K562 (cell line): ENCODE measurements at regions not wholly inside any gene's neighbourhood (a gene's known extent, or its start where the extent isn't known, plus 50 kb on each side); places are given as distances from the start of the nearest gene placed in this dataset.

ENCODE experiments used
- ATAC-seq: fragments of 200-7000 bp; cut with Tn5 transposase; 3 replicates; pipeline ENCODE4 v1.9.1; 2020; ENCODE audit warnings: moderate library complexity
- BruUV-seq: library from RNA; stranded (reverse); fragments of 400-500 nt; replicated peaks from 2 replicates; lab custom pipeline; 2021; lab: Mats Ljungman, UMichigan
- CTCF ChIA-PET: fragments of 300-600 bp; formaldehyde crosslinking; extraction: SDS; loops from one replicate; lab custom pipeline; 2021; ENCODE audit warnings: low intra/inter-chr PET ratio; lab: Yijun Ruan, JAX
- POLR2A ChIA-PET: fragments of 300-600, 350-650 bp; sonication (Branson Sonifier 250); formaldehyde crosslinking; extraction: SDS; loops from one replicate; lab custom pipeline; 2021; ENCODE audit warnings: antibody characterized with exemption, inconsistent platforms; lab: Yijun Ruan, JAX
- DNase-seq, 4 experiments: peaks; one replicate each; pipeline versions ENCODE4 v3.0.0 to v3.0.0-alpha.2; 2011 to 2018; ENCODE audit warnings: low spot score in 3 of 4, mixed read lengths in 3 of 4; ENCODE audit errors: extremely low read depth in 1 of 4
- FAIRE-seq: peaks from 2 replicates; lab custom pipeline; 2011; peaks lifted over from hg19 to GRCh38; lab: Jason Lieb, UNC
- H2AFZ ChIP-seq: 2 replicates; pipeline ENCODE4 v1.6.0; 2011; ENCODE audit warnings: low read depth, low read length, control low read depth, inconsistent platforms
- H3K27ac ChIP-seq: fragments of 200-600 bp; 3 replicates; pipeline ENCODE4 v1.8.0; 2011; ENCODE audit warnings: low read depth, mild to moderate bottlenecking, control low read depth, inconsistent platforms, low read length, moderate library complexity, mixed read lengths; ENCODE audit errors: extremely low read depth
- H3K27me3 ChIP-seq, 2 experiments: fragments of 300-600 bp in 1 of 2; 2 replicates in 1 of 2; 3 replicates in 1 of 2; pipeline versions ENCODE4 v1.6.0 to v1.8.0; 2011; ENCODE audit warnings: inconsistent platforms in 2 of 2, low read length in 2 of 2, mild to moderate bottlenecking in 1 of 2, mixed read lengths in 1 of 2, moderate library complexity in 1 of 2; ENCODE audit not compliant: control insufficient read depth in 2 of 2, insufficient read depth in 2 of 2
- H3K36me3 ChIP-seq: fragments of 300-600 bp; 3 replicates; pipeline ENCODE4 v1.8.0; 2011; ENCODE audit warnings: mild to moderate bottlenecking, low read length, inconsistent platforms; ENCODE audit not compliant: control insufficient read depth, insufficient read depth
- H3K4me1 ChIP-seq, 2 experiments: fragments of 200-600 bp in 1 of 2; replicated peaks in 1 of 2; 2 replicates in 1 of 2; 3 replicates in 1 of 2; pipeline versions ENCODE4 v1.5.1 to v1.8.0; 2011; ENCODE audit warnings: inconsistent platforms in 2 of 2, low read length in 2 of 2, mild to moderate bottlenecking in 1 of 2, mixed read lengths in 1 of 2, moderate library complexity in 1 of 2; ENCODE audit not compliant: control insufficient read depth in 2 of 2, insufficient read depth in 2 of 2
- H3K4me2 ChIP-seq: 2 replicates; pipeline ENCODE4 v1.6.1; 2011; ENCODE audit warnings: low read length, control low read depth, inconsistent platforms, mixed read lengths; ENCODE audit not compliant: insufficient read depth
- H3K4me3 ChIP-seq: fragments of 200-600 bp; sonication (generic), shearing (Covaris generic); 2 replicates; pipeline ENCODE4 v1.5.1; 2016; ENCODE audit warnings: control low read depth, inconsistent platforms
- H3K79me2 ChIP-seq: fragments of 200-600 bp; 3 replicates; pipeline ENCODE4 v1.8.0; 2011; ENCODE audit warnings: low read length, inconsistent platforms; ENCODE audit not compliant: control insufficient read depth, insufficient read depth
- H3K9ac ChIP-seq, 2 experiments: 2 replicates each; pipeline versions ENCODE4 v1.6.0 to v1.6.1; 2011; ENCODE audit warnings: low read depth in 2 of 2, low read length in 2 of 2, control low read depth in 1 of 2, inconsistent platforms in 1 of 2, mild to moderate bottlenecking in 1 of 2, mixed read lengths in 1 of 2; ENCODE audit not compliant: insufficient read depth in 1 of 2
- H3K9me1 ChIP-seq: one replicate; pipeline ENCODE4 v1.6.0; 2011; ENCODE audit warnings: inconsistent platforms, mild to moderate bottlenecking, low read length, moderate library complexity; ENCODE audit not compliant: control insufficient read depth, insufficient read depth
- H3K9me3 ChIP-seq: replicated peaks from 2 replicates; pipeline ENCODE4 v1.5.1; 2011; ENCODE audit warnings: low read depth, low read length, inconsistent platforms; ENCODE audit not compliant: control insufficient read depth, insufficient read depth
- H4K20me1 ChIP-seq: replicated peaks from 2 replicates; pipeline ENCODE4 v1.6.1; 2011; ENCODE audit warnings: low read length, inconsistent platforms, mixed read lengths; ENCODE audit not compliant: control insufficient read depth, insufficient read depth
- ILF3 ChIP-seq: fragments of 450-650 bp; IDR thresholded peaks from 2 replicates; pipeline ENCODE4 v1.6.1; 2018; ENCODE audit warnings: antibody characterized with exemption, mild to moderate bottlenecking, moderate library complexity, borderline replicate concordance
- MTA3 ChIP-seq: fragments of 450-650 bp; formaldehyde crosslinking; IDR thresholded peaks from 2 replicates; pipeline ENCODE4 v1.6.1; 2017; ENCODE audit warnings: mild to moderate bottlenecking, borderline replicate concordance
- NCOR1 ChIP-seq: fragments of 450-650 bp; IDR thresholded peaks from 2 replicates; pipeline ENCODE4 v1.6.1; 2016; ENCODE audit warnings: mild to moderate bottlenecking, moderate library complexity
- POLR2AphosphoS5 ChIP-seq: IDR thresholded peaks from 2 replicates; pipeline ENCODE4 v1.6.1; 2011; ENCODE audit warnings: mild to moderate bottlenecking, low read depth, low read length, moderate library complexity; ENCODE audit not compliant: control insufficient read depth, insufficient read depth
- ZNF384 ChIP-seq: IDR thresholded peaks from 2 replicates; pipeline ENCODE4 v1.6.1; 2012; ENCODE audit warnings: low read depth, low read length, improper control_type of control experiment
- WGBS: fragments of 100-300 bp; shearing (Covaris generic); methylation state at CpG from one replicate; pipeline ENCODE4 v1.1.6; 2016; ENCODE audit warnings: low coverage, mixed read lengths; ENCODE audit not compliant: insufficient coverage; ENCODE audit errors: missing lambda C conversion rate; 5-methylcytosine and 5-hydroxymethylcytosine counted together
- in situ Hi-C: fragments of 300-500 bp; cut with MboI; formaldehyde crosslinking; loops from 4 replicates; pipeline ENCODE4 v1.15.0; 2018; ENCODE audit warnings: inconsistent platforms, mixed read lengths
- intact Hi-C: fragments of 100-400 bp; cut with micrococcal nuclease; formaldehyde crosslinking; loops from 2 replicates; pipeline ENCODE4 v1.14.2; 2022
- TF ChIP-seq, protein P1 (sequence below): fragments of 450-650 bp; conservative IDR thresholded peaks from 2 replicates; pipeline ENCODE4 v1.6.1; 2016; ENCODE audit warnings: missing genetic modification characterization, low read depth, mild to moderate bottlenecking, missing compliant biosample characterization, moderate library complexity

GRCh38 chr18:43875511-43875910, 598.2 kb upstream of the SYT4 start (continued):
- no peak for TF ChIP-seq POLR2AphosphoS5
- TF ChIP-seq NCOR1, result no peak
- TF ChIP-seq, protein P1, sequence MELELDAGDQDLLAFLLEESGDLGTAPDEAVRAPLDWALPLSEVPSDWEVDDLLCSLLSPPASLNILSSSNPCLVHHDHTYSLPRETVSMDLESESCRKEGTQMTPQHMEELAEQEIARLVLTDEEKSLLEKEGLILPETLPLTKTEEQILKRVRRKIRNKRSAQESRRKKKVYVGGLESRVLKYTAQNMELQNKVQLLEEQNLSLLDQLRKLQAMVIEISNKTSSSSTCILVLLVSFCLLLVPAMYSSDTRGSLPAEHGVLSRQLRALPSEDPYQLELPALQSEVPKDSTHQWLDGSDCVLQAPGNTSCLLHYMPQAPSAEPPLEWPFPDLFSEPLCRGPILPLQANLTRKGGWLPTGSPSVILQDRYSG (tag), result no peak

GRCh38 chr18:43876286-43876685, 599.0 kb upstream of the SYT4 start:
- no peak overlapping the region for H3K27ac ChIP-seq
- H3K9me3 ChIP-seq, result no peaks in the 10 kb centered on the region
- H3K36me3 ChIP-seq, result no peaks in the 10 kb centered on the region
- POLR2A ChIA-PET, result no interaction called here
- DNase-seq (no peak), ATAC-seq (no peak), FAIRE-seq (no peak)
- H4K20me1 ChIP-seq, result no peaks in the 10 kb centered on the region
- no peaks in the 10 kb centered on the region for H3K79me2 ChIP-seq
- WGBS, result 0% methylated on average over 2 of the region's 4 CpGs
- intact Hi-C loops (no loop called here), in situ Hi-C loops (no loop called here)
- H3K4me2 ChIP-seq, result no peak overlapping the region
- CTCF ChIA-PET, result no interaction called here
- H3K4me3 ChIP-seq, result no peak overlapping the region
- no peaks in the 10 kb centered on the region for H3K9me1 ChIP-seq
- no peaks in the 10 kb centered on the region for H3K27me3 ChIP-seq
- no peak for TF ChIP-seq ZNF384
- no peak for TF ChIP-seq ILF3
- TF ChIP-seq MTA3, result no peak
- no peak overlapping the region for H3K9ac ChIP-seq
- no peaks in the 10 kb centered on the region for H3K4me1 ChIP-seq
- no TSS peak for BruUV-seq
- H2AFZ ChIP-seq, result no peak overlapping the region
